OCI-LY7 (cell line): ENCODE measurements at regions not wholly inside any gene's neighbourhood (a gene's known extent, or its start where the extent isn't known, plus 50 kb on each side); places are given as distances from the start of the nearest gene placed in this dataset.

ENCODE experiments used
- BruUV-seq: library from RNA; stranded (reverse); fragments of 400-500 nt; replicated peaks from 2 replicates; lab custom pipeline; 2021; lab: Mats Ljungman, UMichigan
- CTCF ChIA-PET: fragments of 300-600 bp; sonication (Branson Sonifier 250); formaldehyde crosslinking; loops from one replicate; lab custom pipeline; 2022; ENCODE audit warnings: antibody characterized with exemption; ENCODE audit not compliant: unreplicated experiment; lab: Charles Lee
- POLR2A ChIA-PET: fragments of 300-600 bp; sonication (Branson Sonifier 250); formaldehyde crosslinking; loops from one replicate; lab custom pipeline; 2022; ENCODE audit warnings: antibody characterized with exemption; lab: Charles Lee
- DNase-seq: peaks from one replicate; pipeline ENCODE4 v3.0.0-alpha.2; 2015; ENCODE audit warnings: low spot score
- H2AFZ ChIP-seq: fragments of 200-600 bp; sonication (generic), shearing (Covaris generic); 2 replicates; pipeline ENCODE4 v1.6.1; 2014; ENCODE audit warnings: mild to moderate bottlenecking, antibody characterized with exemption, low read length, moderate library complexity
- H3K27ac ChIP-seq: fragments of 200-600 bp; sonication (generic); 2 replicates; pipeline ENCODE4 v1.5.1; 2014; ENCODE audit warnings: mixed run types, low read depth, mild to moderate bottlenecking, moderate library complexity, low read length, inconsistent platforms; ENCODE audit not compliant: poor library complexity, severe bottlenecking
- H3K36me3 ChIP-seq: fragments of 200-600 bp; sonication (generic); 2 replicates; pipeline ENCODE4 v1.6.1; 2014; ENCODE audit warnings: mild to moderate bottlenecking, antibody characterized with exemption, low read length, moderate library complexity, mixed read lengths; ENCODE audit not compliant: insufficient read depth
- H3K4me1 ChIP-seq: fragments of 200-600 bp; sonication (generic); 2 replicates; pipeline ENCODE4 v1.5.1; 2014; ENCODE audit warnings: mild to moderate bottlenecking, low read length; ENCODE audit not compliant: insufficient read depth, poor library complexity, severe bottlenecking
- H3K4me2 ChIP-seq: fragments of 200-600 bp; sonication (generic); 2 replicates; pipeline ENCODE4 v1.6.1; 2014; ENCODE audit warnings: mild to moderate bottlenecking, low read length
- H3K4me3 ChIP-seq: fragments of 200-600 bp; sonication (generic); 2 replicates; pipeline ENCODE4 v1.5.1; 2014; ENCODE audit warnings: mild to moderate bottlenecking, low read depth, low read length; ENCODE audit not compliant: poor library complexity, severe bottlenecking
- H3K79me2 ChIP-seq: fragments of 200-600 bp; sonication (generic); 2 replicates; pipeline ENCODE4 v1.6.1; 2016; ENCODE audit warnings: low read depth, mild to moderate bottlenecking, low read length, moderate library complexity, mixed read lengths; ENCODE audit not compliant: insufficient read depth
- H3K9me2 ChIP-seq: fragments of 200-600 bp; sonication (generic); 2 replicates; pipeline ENCODE4 v1.6.1; 2016; ENCODE audit warnings: mild to moderate bottlenecking, low read length, mixed read lengths; ENCODE audit not compliant: insufficient read depth
- H3K9me3 ChIP-seq: fragments of 200-600 bp; sonication (generic); 2 replicates; pipeline ENCODE4 v1.6.1; 2014; ENCODE audit warnings: mild to moderate bottlenecking, mixed run types, low read length, mixed read lengths
- H4K20me1 ChIP-seq: fragments of 200-600 bp; sonication (generic); 2 replicates; pipeline ENCODE4 v1.6.1; 2014; ENCODE audit warnings: mild to moderate bottlenecking, antibody characterized with exemption, low read length, moderate library complexity, mixed read lengths; ENCODE audit not compliant: insufficient read depth
- CTCF ChIP-seq: fragments of 200-600 bp; sonication (generic); conservative IDR thresholded peaks from 2 replicates; pipeline ENCODE4 v1.5.1; 2014; ENCODE audit warnings: mild to moderate bottlenecking, antibody characterized with exemption, low read length, moderate library complexity, mixed read lengths
- EZH2phosphoT487 ChIP-seq: fragments of 200-600 bp; sonication (generic); IDR thresholded peaks from 2 replicates; pipeline ENCODE4 v1.6.1; 2018; ENCODE audit warnings: low read depth, borderline replicate concordance, mild to moderate bottlenecking, mixed run types, antibody characterized with exemption, low read length, moderate library complexity, mixed read lengths
- intact Hi-C: fragments of 100-400 bp; cut with micrococcal nuclease; formaldehyde crosslinking; loops from one replicate; pipeline ENCODE4 v1.10.0; 2022; ENCODE audit not compliant: unreplicated experiment

DNA sequence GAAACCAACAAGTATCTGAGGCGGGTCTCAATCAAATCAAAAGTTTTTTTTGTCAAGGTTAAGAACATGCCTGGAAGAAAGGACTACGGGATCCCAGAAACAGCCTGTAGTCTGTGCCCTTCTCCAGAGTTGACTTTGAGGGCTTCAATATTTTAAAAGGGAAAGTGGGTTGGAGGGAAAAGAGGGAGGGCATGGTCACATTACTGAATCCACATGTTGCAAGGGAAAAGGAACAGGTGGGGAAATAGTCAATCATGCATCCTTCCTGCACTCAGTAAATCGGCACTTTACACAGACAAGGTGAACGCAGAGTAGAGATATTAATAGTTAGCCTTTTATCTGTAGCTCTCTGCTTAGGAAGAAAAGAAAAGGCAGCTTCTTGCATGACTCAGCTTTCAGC, 808.5 kb downstream of the UQCRFS1 start:
- no peak overlapping the region for H2AFZ ChIP-seq
- H4K20me1 ChIP-seq, result no peaks in the 10 kb centered on the region
- no peaks in the 10 kb centered on the region for H3K9me2 ChIP-seq
- H3K4me1 ChIP-seq, result no peaks in the 10 kb centered on the region
- H3K36me3 ChIP-seq, result no peaks in the 10 kb centered on the region
- no peak overlapping the region for H3K4me2 ChIP-seq
- TF ChIP-seq EZH2phosphoT487 (no peak), CTCF (no peak)
- CTCF ChIA-PET, result no interaction called here
- H3K9me3 ChIP-seq, result no peaks in the 10 kb centered on the region
- no peak for DNase-seq
- intact Hi-C loops, result no loop called here
- no peak overlapping the region for H3K27ac ChIP-seq
- POLR2A ChIA-PET, result interaction anchor here (1.6 kb wide), 1 partner anchor 10 kb away, joined by 3 read pairs; no protein-coding TSS in a partner anchor
- H3K79me2 ChIP-seq, result no peaks in the 10 kb centered on the region
- no TSS peak for BruUV-seq
- no peak overlapping the region for H3K4me3 ChIP-seq

- intact Hi-C loops, result no loop called here
- no peaks in the 10 kb centered on the region for H4K20me1 ChIP-seq
- no TSS peak for BruUV-seq
- no peak overlapping the region for H2AFZ ChIP-seq
- TF ChIP-seq CTCF, result no peak
- ChIA-PET POLR2A (interaction anchor here (1.6 kb wide), 1 partner anchor 11 kb away, joined by 3 read pairs; no protein-coding TSS in a partner anchor), CTCF (no interaction called here)
- H3K4me3 ChIP-seq, result no peak overlapping the region
- no peaks in the 10 kb centered on the region for H3K9me2 ChIP-seq
- no peaks in the 10 kb centered on the region for H3K36me3 ChIP-seq
- no peaks in the 10 kb centered on the region for H3K79me2 ChIP-seq
- H3K4me2 ChIP-seq, result no peak overlapping the region
- H3K4me1 ChIP-seq, result no peaks in the 10 kb centered on the region
- no peaks in the 10 kb centered on the region for H3K9me3 ChIP-seq
- no peak for DNase-seq
- H3K27ac ChIP-seq, result no peak overlapping the region
Observed at GRCh38 chr19:28403690-28404089, 809.3 kb downstream of the UQCRFS1 start.

DNA sequence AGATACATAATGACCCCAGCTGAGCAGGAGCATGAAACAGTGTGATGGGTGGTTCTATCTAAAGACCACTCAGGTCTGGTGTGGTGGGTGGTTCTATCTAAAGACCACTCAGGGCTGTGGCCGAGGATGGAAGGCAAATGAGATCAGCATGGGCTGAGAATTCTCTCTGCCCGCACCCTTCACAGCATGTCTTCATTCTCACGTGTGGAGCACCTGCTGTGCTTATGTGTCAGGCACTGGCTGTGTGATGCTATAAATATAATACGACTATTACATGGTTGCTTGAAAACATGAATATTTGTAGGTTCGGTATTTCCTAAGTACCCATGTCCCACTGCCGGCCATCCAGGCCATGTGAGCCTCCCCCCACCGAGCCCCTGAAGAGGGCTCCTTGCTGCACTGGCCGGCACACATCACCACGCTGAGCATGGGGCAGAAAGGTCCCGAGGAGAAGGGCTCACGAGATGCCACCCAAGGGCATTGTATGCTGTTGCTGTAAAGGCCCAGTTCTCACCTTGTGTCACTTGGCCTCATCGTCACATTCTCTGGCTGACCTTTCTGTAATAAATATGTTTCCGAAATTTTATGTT, 810.2 kb downstream of the UQCRFS1 start:
- Histone ChIP-seq H3K27ac (no peak overlapping the region), H3K79me2 (no peaks in the 10 kb centered on the region), H4K20me1 (no peaks in the 10 kb centered on the region), H3K36me3 (no peaks in the 10 kb centered on the region), H3K4me1 (no peaks in the 10 kb centered on the region), H2AFZ (no peak overlapping the region), H3K9me3 (no peaks in the 10 kb centered on the region), H3K4me2 (peak overlapping the region; percentile 27; the same call in 1 of the 2 replicates), H3K4me3 (no peak overlapping the region), H3K9me2 (no peaks in the 10 kb centered on the region)
- TF ChIP-seq EZH2phosphoT487 (no peak), CTCF (no peak)
- POLR2A ChIA-PET, result interaction anchor here (1.6 kb wide), 1 partner anchor 12 kb away, joined by 3 read pairs; no protein-coding TSS in a partner anchor
- CTCF ChIA-PET, result no interaction called here
- DNase-seq, result no peak
- intact Hi-C loops, result no loop called here
- BruUV-seq, result no TSS peak
